GM23338 (cell line): ENCODE measurements at regions not wholly inside any gene's neighbourhood (a gene's known extent, or its start where the extent isn't known, plus 50 kb on each side); places are given as distances from the start of the nearest gene placed in this dataset.

Experiments used
- ATAC-seq: fragments of 200-7000 bp; cut with Tn5 transposase; 3 replicates; pipeline ENCODE4 v1.9.1; 2020
- DNase-seq: peaks from one replicate; pipeline ENCODE4 v3.0.0-alpha.2; 2015; ENCODE audit warnings: low spot score
- H2AFZ ChIP-seq: fragments of 200-600 bp; sonication (generic); 2 replicates; pipeline ENCODE4 v1.8.0; 2016; ENCODE audit warnings: antibody characterized with exemption, mild to moderate bottlenecking, moderate library complexity
- H3F3A ChIP-seq: fragments of 200-600 bp; sonication (generic); replicated peaks from 2 replicates; pipeline ENCODE4 v1.8.0; 2017; ENCODE audit warnings: antibody characterized with exemption, mixed run types, low read depth
- H3K27ac ChIP-seq: fragments of 200-600 bp; sonication (generic); 2 replicates; pipeline ENCODE4 v1.6.1; 2016; ENCODE audit warnings: low read depth
- H3K27me3 ChIP-seq: fragments of 200-600 bp; sonication (generic); 2 replicates; pipeline ENCODE4 v1.8.0; 2016; ENCODE audit warnings: mild to moderate bottlenecking, mixed run types, moderate library complexity; ENCODE audit not compliant: insufficient read depth
- H3K36me3 ChIP-seq: fragments of 200-600 bp; sonication (generic); 2 replicates; pipeline ENCODE4 v1.8.0; 2016; ENCODE audit warnings: mild to moderate bottlenecking; ENCODE audit not compliant: insufficient read depth
- H3K4me1 ChIP-seq: fragments of 200-600 bp; sonication (generic); 2 replicates; pipeline ENCODE4 v1.8.0; 2016; ENCODE audit warnings: mild to moderate bottlenecking, moderate library complexity; ENCODE audit not compliant: insufficient read depth
- H3K4me2 ChIP-seq: fragments of 200-600 bp; sonication (generic); 2 replicates; pipeline ENCODE4 v1.7.1; 2017; ENCODE audit warnings: mixed run types
- H3K4me3 ChIP-seq: fragments of 200-600 bp; sonication (generic); 2 replicates; pipeline ENCODE4 v1.6.1; 2016; ENCODE audit warnings: mixed run types
- H3K79me2 ChIP-seq: fragments of 200-600 bp; sonication (generic); replicated peaks from 2 replicates; pipeline ENCODE4 v1.8.0; 2017; ENCODE audit warnings: mild to moderate bottlenecking; ENCODE audit not compliant: insufficient read depth
- H3K9me2 ChIP-seq: fragments of 200-600 bp; sonication (generic); 2 replicates; pipeline ENCODE4 v1.8.0; 2017; ENCODE audit not compliant: insufficient read depth
- H4K20me1 ChIP-seq: fragments of 200-600 bp; sonication (generic); replicated peaks from 2 replicates; pipeline ENCODE4 v1.8.0; 2017; ENCODE audit warnings: mild to moderate bottlenecking; ENCODE audit not compliant: insufficient read depth
- H3K27ac Mint-ChIP-seq: 2 replicates; pipeline ENCODE4 v1.8.0; 2020; ENCODE audit warnings: inconsistent platforms, mild to moderate bottlenecking, moderate library complexity, mixed read lengths
- H3K27me3 Mint-ChIP-seq: 3 replicates; pipeline ENCODE4 v1.8.0; 2022; ENCODE audit warnings: low read depth, mild to moderate bottlenecking, moderate library complexity, mixed read lengths, inconsistent platforms; ENCODE audit not compliant: insufficient read depth, poor library complexity
- H3K36me3 Mint-ChIP-seq: 3 replicates; pipeline ENCODE4 v1.8.0; 2021; ENCODE audit warnings: low read depth, mild to moderate bottlenecking, inconsistent platforms, moderate library complexity, mixed read lengths
- H3K4me1 Mint-ChIP-seq: 3 replicates; pipeline ENCODE4 v1.8.0; 2020; ENCODE audit warnings: mild to moderate bottlenecking, inconsistent platforms, mixed read lengths
- H3K4me3 Mint-ChIP-seq: 3 replicates; pipeline ENCODE4 v1.8.0; 2021; ENCODE audit warnings: moderate library complexity, mild to moderate bottlenecking, inconsistent platforms, mixed read lengths
- H3K9me3 Mint-ChIP-seq: 3 replicates; pipeline ENCODE4 v1.8.0; 2020; ENCODE audit warnings: moderate library complexity, mild to moderate bottlenecking, inconsistent platforms, mixed read lengths
- CREB1 ChIP-seq: fragments of 250-450 bp; sonication (Bioruptor Pico); IDR thresholded peaks from 2 replicates; pipeline ENCODE4 v1.5.0; 2020; ENCODE audit warnings: low read depth, mild to moderate bottlenecking, moderate library complexity
- EZH2 ChIP-seq: fragments of 200-600 bp; sonication (generic); IDR thresholded peaks from one replicate; pipeline ENCODE4 v1.8.0; 2017; ENCODE audit warnings: antibody characterized with exemption, mild to moderate bottlenecking, low read depth; ENCODE audit not compliant: unreplicated experiment
- EZH2phosphoT487 ChIP-seq: fragments of 200-600 bp; sonication (generic); IDR thresholded peaks from one replicate; pipeline ENCODE4 v1.8.1; 2018; ENCODE audit warnings: antibody characterized with exemption; ENCODE audit not compliant: unreplicated experiment
- JUNB ChIP-seq: IDR thresholded peaks from one replicate; pipeline ENCODE4 v1.6.1; 2016; ENCODE audit warnings: antibody characterized with exemption; ENCODE audit not compliant: unreplicated experiment
- NANOG ChIP-seq: IDR thresholded peaks from 2 replicates; pipeline ENCODE4 v1.6.1; 2016; ENCODE audit warnings: antibody characterized with exemption, borderline replicate concordance
- STAT1 ChIP-seq: IDR thresholded peaks from one replicate; pipeline ENCODE4 v1.6.1; 2016; ENCODE audit warnings: antibody characterized with exemption; ENCODE audit not compliant: unreplicated experiment
- ZNF114 ChIP-seq: fragments of 250-450 bp; sonication (Bioruptor Pico); IDR thresholded peaks from 2 replicates; pipeline ENCODE4 v1.5.0; 2020; ENCODE audit warnings: mild to moderate bottlenecking, moderate library complexity
- TF ChIP-seq, protein P1 (sequence below): IDR thresholded peaks from one replicate; pipeline ENCODE4 v1.6.1; 2018; ENCODE audit warnings: antibody characterized with exemption; ENCODE audit not compliant: unreplicated experiment
- TF ChIP-seq, protein P2 (sequence below), 2 experiments: fragments of 200-600 bp in 1 of 2; sonication (generic) in 1 of 2; conservative IDR thresholded peaks; 2 replicates each; pipeline versions ENCODE4 v1.5.1 to v1.6.1; 2016 to 2017; ENCODE audit warnings: antibody characterized with exemption in 2 of 2, low read depth in 2 of 2, mild to moderate bottlenecking in 2 of 2, moderate library complexity in 1 of 2
- TF ChIP-seq, protein P3 (sequence below): fragments of 250-450 bp; sonication (Bioruptor Pico); IDR thresholded peaks from 2 replicates; pipeline ENCODE4 v1.5.0; 2020; ENCODE audit warnings: mild to moderate bottlenecking, moderate library complexity
- TF ChIP-seq, protein P4 (sequence below): IDR thresholded peaks from 2 replicates; pipeline ENCODE4 v1.6.1; 2016; ENCODE audit warnings: antibody characterized with exemption

DNA sequence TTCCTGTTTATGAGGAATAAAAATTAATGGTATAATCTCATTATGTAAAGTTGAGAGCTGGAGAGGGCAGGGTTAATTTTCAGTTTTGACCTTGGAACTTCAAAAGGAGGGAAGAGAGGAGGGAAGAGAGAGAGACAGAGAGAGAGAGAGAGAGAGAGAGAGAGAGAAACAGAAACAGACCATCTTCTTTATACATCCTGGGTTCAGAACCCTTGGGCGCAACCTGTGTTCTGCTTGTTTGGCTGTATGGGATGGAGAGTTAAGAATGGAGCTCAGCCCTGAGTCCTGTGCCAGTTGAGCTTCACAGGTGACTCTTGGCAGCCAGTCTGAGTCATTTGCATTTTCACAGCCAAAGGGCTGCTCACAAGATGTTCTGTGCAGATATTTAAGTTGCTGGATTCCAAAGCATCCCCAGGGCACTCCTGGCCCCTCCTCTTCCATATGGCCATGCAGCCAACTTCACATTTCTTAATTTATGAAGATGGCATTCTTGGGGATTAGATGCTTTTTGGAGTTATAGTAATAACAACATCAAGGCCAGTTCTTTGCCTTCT is 143.5 kb downstream of the CARTPT start:
- DNase-seq, result no peak
- no peaks in the 10 kb centered on the region for H3K4me1 ChIP-seq
- TF ChIP-seq EZH2, result no peak
- TF ChIP-seq CREB1 (CRISPR knock-in tag), result no peak
- TF ChIP-seq, protein P1, sequence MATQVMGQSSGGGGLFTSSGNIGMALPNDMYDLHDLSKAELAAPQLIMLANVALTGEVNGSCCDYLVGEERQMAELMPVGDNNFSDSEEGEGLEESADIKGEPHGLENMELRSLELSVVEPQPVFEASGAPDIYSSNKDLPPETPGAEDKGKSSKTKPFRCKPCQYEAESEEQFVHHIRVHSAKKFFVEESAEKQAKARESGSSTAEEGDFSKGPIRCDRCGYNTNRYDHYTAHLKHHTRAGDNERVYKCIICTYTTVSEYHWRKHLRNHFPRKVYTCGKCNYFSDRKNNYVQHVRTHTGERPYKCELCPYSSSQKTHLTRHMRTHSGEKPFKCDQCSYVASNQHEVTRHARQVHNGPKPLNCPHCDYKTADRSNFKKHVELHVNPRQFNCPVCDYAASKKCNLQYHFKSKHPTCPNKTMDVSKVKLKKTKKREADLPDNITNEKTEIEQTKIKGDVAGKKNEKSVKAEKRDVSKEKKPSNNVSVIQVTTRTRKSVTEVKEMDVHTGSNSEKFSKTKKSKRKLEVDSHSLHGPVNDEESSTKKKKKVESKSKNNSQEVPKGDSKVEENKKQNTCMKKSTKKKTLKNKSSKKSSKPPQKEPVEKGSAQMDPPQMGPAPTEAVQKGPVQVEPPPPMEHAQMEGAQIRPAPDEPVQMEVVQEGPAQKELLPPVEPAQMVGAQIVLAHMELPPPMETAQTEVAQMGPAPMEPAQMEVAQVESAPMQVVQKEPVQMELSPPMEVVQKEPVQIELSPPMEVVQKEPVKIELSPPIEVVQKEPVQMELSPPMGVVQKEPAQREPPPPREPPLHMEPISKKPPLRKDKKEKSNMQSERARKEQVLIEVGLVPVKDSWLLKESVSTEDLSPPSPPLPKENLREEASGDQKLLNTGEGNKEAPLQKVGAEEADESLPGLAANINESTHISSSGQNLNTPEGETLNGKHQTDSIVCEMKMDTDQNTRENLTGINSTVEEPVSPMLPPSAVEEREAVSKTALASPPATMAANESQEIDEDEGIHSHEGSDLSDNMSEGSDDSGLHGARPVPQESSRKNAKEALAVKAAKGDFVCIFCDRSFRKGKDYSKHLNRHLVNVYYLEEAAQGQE, result no peak
- TF ChIP-seq, protein P2, sequence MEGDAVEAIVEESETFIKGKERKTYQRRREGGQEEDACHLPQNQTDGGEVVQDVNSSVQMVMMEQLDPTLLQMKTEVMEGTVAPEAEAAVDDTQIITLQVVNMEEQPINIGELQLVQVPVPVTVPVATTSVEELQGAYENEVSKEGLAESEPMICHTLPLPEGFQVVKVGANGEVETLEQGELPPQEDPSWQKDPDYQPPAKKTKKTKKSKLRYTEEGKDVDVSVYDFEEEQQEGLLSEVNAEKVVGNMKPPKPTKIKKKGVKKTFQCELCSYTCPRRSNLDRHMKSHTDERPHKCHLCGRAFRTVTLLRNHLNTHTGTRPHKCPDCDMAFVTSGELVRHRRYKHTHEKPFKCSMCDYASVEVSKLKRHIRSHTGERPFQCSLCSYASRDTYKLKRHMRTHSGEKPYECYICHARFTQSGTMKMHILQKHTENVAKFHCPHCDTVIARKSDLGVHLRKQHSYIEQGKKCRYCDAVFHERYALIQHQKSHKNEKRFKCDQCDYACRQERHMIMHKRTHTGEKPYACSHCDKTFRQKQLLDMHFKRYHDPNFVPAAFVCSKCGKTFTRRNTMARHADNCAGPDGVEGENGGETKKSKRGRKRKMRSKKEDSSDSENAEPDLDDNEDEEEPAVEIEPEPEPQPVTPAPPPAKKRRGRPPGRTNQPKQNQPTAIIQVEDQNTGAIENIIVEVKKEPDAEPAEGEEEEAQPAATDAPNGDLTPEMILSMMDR (conservative IDR thresholded peaks at IDR 0.05; ENCODE audit: low read depth in 2 of 2), result no peak
- TF ChIP-seq, protein P3, sequence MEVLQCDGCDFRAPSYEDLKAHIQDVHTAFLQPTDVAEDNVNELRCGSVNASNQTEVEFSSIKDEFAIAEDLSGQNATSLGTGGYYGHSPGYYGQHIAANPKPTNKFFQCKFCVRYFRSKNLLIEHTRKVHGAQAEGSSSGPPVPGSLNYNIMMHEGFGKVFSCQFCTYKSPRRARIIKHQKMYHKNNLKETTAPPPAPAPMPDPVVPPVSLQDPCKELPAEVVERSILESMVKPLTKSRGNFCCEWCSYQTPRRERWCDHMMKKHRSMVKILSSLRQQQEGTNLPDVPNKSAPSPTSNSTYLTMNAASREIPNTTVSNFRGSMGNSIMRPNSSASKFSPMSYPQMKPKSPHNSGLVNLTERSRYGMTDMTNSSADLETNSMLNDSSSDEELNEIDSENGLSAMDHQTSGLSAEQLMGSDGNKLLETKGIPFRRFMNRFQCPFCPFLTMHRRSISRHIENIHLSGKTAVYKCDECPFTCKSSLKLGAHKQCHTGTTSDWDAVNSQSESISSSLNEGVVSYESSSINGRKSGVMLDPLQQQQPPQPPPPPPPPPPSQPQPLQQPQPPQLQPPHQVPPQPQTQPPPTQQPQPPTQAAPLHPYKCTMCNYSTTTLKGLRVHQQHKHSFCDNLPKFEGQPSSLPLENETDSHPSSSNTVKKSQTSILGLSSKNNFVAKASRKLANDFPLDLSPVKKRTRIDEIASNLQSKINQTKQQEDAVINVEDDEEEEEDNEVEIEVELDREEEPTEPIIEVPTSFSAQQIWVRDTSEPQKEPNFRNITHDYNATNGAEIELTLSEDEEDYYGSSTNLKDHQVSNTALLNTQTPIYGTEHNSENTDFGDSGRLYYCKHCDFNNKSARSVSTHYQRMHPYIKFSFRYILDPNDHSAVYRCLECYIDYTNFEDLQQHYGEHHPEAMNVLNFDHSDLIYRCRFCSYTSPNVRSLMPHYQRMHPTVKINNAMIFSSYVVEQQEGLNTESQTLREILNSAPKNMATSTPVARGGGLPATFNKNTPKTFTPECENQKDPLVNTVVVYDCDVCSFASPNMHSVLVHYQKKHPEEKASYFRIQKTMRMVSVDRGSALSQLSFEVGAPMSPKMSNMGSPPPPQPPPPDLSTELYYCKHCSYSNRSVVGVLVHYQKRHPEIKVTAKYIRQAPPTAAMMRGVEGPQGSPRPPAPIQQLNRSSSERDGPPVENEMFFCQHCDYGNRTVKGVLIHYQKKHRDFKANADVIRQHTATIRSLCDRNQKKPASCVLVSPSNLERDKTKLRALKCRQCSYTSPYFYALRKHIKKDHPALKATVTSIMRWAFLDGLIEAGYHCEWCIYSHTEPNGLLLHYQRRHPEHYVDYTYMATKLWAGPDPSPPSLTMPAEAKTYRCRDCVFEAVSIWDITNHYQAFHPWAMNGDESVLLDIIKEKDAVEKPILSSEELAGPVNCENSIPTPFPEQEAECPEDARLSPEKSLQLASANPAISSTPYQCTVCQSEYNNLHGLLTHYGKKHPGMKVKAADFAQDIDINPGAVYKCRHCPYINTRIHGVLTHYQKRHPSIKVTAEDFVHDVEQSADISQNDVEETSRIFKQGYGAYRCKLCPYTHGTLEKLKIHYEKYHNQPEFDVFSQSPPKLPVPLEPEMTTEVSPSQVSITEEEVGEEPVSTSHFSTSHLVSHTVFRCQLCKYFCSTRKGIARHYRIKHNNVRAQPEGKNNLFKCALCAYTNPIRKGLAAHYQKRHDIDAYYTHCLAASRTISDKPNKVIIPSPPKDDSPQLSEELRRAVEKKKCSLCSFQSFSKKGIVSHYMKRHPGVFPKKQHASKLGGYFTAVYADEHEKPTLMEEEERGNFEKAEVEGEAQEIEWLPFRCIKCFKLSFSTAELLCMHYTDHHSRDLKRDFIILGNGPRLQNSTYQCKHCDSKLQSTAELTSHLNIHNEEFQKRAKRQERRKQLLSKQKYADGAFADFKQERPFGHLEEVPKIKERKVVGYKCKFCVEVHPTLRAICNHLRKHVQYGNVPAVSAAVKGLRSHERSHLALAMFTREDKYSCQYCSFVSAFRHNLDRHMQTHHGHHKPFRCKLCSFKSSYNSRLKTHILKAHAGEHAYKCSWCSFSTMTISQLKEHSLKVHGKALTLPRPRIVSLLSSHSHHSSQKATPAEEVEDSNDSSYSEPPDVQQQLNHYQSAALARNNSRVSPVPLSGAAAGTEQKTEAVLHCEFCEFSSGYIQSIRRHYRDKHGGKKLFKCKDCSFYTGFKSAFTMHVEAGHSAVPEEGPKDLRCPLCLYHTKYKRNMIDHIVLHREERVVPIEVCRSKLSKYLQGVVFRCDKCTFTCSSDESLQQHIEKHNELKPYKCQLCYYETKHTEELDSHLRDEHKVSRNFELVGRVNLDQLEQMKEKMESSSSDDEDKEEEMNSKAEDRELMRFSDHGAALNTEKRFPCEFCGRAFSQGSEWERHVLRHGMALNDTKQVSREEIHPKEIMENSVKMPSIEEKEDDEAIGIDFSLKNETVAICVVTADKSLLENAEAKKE (CRISPR knock-in tag), result no peak
- TF ChIP-seq, protein P4, sequence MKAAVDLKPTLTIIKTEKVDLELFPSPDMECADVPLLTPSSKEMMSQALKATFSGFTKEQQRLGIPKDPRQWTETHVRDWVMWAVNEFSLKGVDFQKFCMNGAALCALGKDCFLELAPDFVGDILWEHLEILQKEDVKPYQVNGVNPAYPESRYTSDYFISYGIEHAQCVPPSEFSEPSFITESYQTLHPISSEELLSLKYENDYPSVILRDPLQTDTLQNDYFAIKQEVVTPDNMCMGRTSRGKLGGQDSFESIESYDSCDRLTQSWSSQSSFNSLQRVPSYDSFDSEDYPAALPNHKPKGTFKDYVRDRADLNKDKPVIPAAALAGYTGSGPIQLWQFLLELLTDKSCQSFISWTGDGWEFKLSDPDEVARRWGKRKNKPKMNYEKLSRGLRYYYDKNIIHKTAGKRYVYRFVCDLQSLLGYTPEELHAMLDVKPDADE, result no peak
- no peak for TF ChIP-seq STAT1
- TF ChIP-seq ZNF114 (CRISPR knock-in tag), result no peak
- TF ChIP-seq JUNB, result no peak
- TF ChIP-seq NANOG, result no peak
- no peak for TF ChIP-seq EZH2phosphoT487
- no peaks in the 10 kb centered on the region for H3K79me2 ChIP-seq
- H4K20me1 ChIP-seq, result no peaks in the 10 kb centered on the region
- H3K36me3 ChIP-seq, result no peaks in the 10 kb centered on the region
- no peak overlapping the region for H2AFZ ChIP-seq
- no peaks in the 10 kb centered on the region for H3F3A ChIP-seq
- peaks cover 3% of the 10 kb centered on the region; the same call in 2 of the 3 replicates for H3K9me3 Mint-ChIP-seq
- H3K27me3 Mint-ChIP-seq, result no peaks in the 10 kb centered on the region
- peaks cover 12% of the 10 kb centered on the region; the same call in 2 of the 3 replicates for H3K4me1 Mint-ChIP-seq
- no peak overlapping the region for H3K4me2 ChIP-seq
- no peaks in the 10 kb centered on the region; the same call in 1 of the 2 replicates for H3K9me2 ChIP-seq
- H3K36me3 Mint-ChIP-seq, result 0 out of 3 replicates have a peak, but pooled peaks cover 3% of the 10 kb centered on the region
- no peak overlapping the region for H3K4me3 Mint-ChIP-seq
- ATAC-seq, result no peak
- H3K4me3 ChIP-seq, result no peak overlapping the region
- H3K27ac ChIP-seq, result no peak overlapping the region
- no peak overlapping the region for H3K27ac Mint-ChIP-seq
- H3K27me3 ChIP-seq, result no peaks in the 10 kb centered on the region
